SKM-1 treated with dmso at 0.1 percent for 144 hours (cell line): ENCODE measurements at regions not wholly inside any gene's neighbourhood (a gene's known extent, or its start where the extent isn't known, plus 50 kb on each side); places are given as distances from the start of the nearest gene placed in this dataset.
A peak's percentile ranks its signal among the peaks of the same experiment; 100 is the strongest.

Experiments used
- DNase-seq: peaks from one replicate; lab custom pipeline; 2025; ENCODE audit not compliant: unreplicated experiment; lab: John Stamatoyannopoulos, UW

GRCh38 chr7:93016681-93017381, 100.9 kb downstream of the SAMD9 start:
- DNase-seq: no peak

GRCh38 chr7:93015779-93016481, 101.8 kb downstream of the SAMD9 start:
- DNase-seq: no peak

GRCh38 chr7:93015101-93015778, 102.5 kb downstream of the SAMD9 start:
- no peak for DNase-seq

- DNase-seq: no peak
Observed at GRCh38 chr7:93014410-93014809, 103.4 kb downstream of the SAMD9 start.

- DNase-seq: no peak
Observed at GRCh38 chr7:93013446-93014061, 104.2 kb downstream of the SAMD9 start.

- DNase-seq: no peak
Observed at GRCh38 chr7:93011351-93012294, 106.2 kb downstream of the SAMD9 start.

- DNase-seq: no peak
Observed at GRCh38 chr7:93008833-93009232, 108.9 kb downstream of the SAMD9 start.

GRCh38 chr7:93006480-93007095, 111.2 kb downstream of the SAMD9 start:
- no peak for DNase-seq

- no peak for DNase-seq
Observed at GRCh38 chr7:93004906-93005305, 112.9 kb downstream of the SAMD9 start.

GRCh38 chr7:92997719-92998118, 120.1 kb downstream of the SAMD9 start:
- no peak for DNase-seq

- DNase-seq: no peak
Observed at GRCh38 chr7:92997152-92997551, 120.6 kb downstream of the SAMD9 start.

GRCh38 chr7:92994901-92995300, 122.9 kb downstream of the SAMD9 start:
- no peak for DNase-seq

- DNase-seq: no peak
Observed at GRCh38 chr7:92992932-92993331, 124.8 kb downstream of the SAMD9 start.

GRCh38 chr7:92992483-92992882, 125.3 kb downstream of the SAMD9 start:
- DNase-seq: no peak

- no peak for DNase-seq
Observed at GRCh38 chr7:92991190-92991589, 126.6 kb downstream of the SAMD9 start.

GRCh38 chr7:92988941-92989545, 128.7 kb downstream of the SAMD9 start:
- DNase-seq: peak; percentile 6

- no peak for DNase-seq
Observed at GRCh38 chr7:92988051-92988450, 129.7 kb downstream of the SAMD9 start.

- DNase-seq: no peak
Observed at GRCh38 chr7:92987538-92987937, 130.2 kb downstream of the SAMD9 start.

- no peak for DNase-seq
Observed at GRCh38 chr7:92987095-92987494, 130.7 kb downstream of the SAMD9 start.

- DNase-seq: no peak
Observed at GRCh38 chr7:92982928-92983327, 134.9 kb downstream of the SAMD9 start.
